Spleen (tissue), 7 donors: ENCODE measurements at regions not wholly inside any gene's neighbourhood (a gene's known extent, or its start where the extent isn't known, plus 50 kb on each side); places are given as distances from the start of the nearest gene placed in this dataset.

Experiments used
- CTCF ChIP-seq, 11 experiments: fragments of 200-600 bp in 7 of 11; fragments of 450-650 bp in 4 of 11; sonication (generic) in 4 of 11; IDR thresholded peaks in 8 of 11; conservative IDR thresholded peaks in 3 of 11; 1 replicate in 7 of 11; 2 replicates in 4 of 11; pipeline versions ENCODE4 v1.4.0 to v1.8.0; 2016 to 2021; ENCODE audit warnings: antibody characterized with exemption in 11 of 11, inconsistent platforms in 4 of 11, mild to moderate bottlenecking in 1 of 11
- POLR2A ChIP-seq, 3 donors: fragments of 450-650 bp; IDR thresholded peaks; one replicate each; pipeline ENCODE4 v1.5.1; 2017; ENCODE audit warnings: antibody characterized with exemption in 3 of 3, mild to moderate bottlenecking in 1 of 3
- POLR2AphosphoS5 ChIP-seq, 3 donors: sonication (generic); formaldehyde crosslinking; IDR thresholded peaks; one replicate each; pipeline ENCODE4 v1.5.1; 2017; ENCODE audit warnings: antibody characterized with exemption in 3 of 3
- donor health status: DM: no; HTN: no; CAD: no; lungs with moderate emphysema.
- donor health status: DM: no; HTN: no; CAD: no.
- donor health status: DM: no; HTN: no; CAD: no.

DNA sequence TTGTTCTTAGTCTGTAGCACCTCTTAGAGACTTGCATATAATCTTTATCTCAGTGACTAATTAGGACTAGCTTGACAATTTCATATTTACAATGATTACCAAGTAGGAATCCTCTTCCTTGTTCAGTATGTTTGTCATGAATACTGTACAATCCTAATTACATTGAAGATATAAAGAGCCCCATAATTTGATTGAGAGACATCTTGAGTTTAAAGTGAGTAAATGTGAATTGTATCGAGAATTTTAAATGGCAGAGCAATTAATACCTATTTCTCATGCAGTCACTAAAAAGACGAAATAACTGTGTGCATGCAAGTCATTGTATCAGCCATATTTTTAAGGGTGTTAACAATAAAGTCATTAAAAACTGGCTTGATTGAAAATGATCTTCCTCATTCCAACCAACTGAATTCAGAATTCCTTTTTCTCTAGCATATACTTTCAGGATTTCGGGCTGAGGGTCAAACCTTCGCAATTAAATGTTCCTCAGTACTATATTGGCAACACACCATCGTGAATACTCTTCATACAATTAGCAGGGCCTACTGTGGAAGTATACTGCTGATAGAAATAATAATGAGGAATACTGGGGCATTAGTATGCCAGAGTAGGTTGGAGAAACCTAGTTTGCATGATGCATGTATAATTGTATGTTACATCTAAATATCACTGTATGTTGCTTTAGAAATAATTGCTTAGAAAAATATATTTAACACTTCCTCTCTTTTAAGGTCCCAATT is 284.7 kb upstream of the TMEM161B start:
- TF ChIP-seq POLR2A (IDR thresholded peaks at IDR 0.05) (no peak), CTCF (IDR thresholded peaks at IDR 0.05 in 8 of 11, conservative IDR thresholded peaks at IDR 0.05 in 3 of 11) (no peak), POLR2AphosphoS5 (IDR thresholded peaks at IDR 0.05) (no peak)
